ENCODE measurements at regions not wholly inside any gene's neighbourhood (a gene's known extent, or its start where the extent isn't known, plus 50 kb on each side); places are given as distances from the start of the nearest gene placed in this dataset.

DNA sequence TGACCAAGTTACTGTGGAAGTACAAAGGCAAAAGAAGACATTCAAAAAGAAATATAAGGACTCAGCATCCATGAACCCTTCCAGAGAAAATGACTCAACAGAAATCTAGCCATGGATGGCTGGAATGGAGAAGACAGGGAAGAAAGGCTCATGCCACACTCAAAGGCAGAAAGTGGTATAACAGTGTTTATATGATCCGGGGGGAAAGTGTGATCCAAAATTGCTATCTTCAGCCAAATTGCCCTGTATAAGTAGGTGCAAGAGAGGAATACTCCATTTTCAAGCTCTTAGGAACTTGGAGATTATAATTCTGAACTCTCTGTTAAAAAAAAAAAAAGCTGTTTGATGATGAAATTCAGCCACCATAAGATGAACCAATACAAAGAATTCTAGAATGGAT is 81.8 kb upstream of the TENM4 start:
- DNase-seq (ENCODE audit: insufficient read length), result no peak
- FAIRE-seq, result no peak
- TF ChIP-seq POLR2A (IDR thresholded peaks at IDR 0.05; ENCODE audit: low read depth, low read length) (no peak), POLR2AphosphoS5 (IDR thresholded peaks at IDR 0.05; ENCODE audit: low read depth, low read length) (no peak), TAF1 (IDR thresholded peaks at IDR 0.05; ENCODE audit: borderline replicate concordance, low read depth, low read length) (no peak)

DNA sequence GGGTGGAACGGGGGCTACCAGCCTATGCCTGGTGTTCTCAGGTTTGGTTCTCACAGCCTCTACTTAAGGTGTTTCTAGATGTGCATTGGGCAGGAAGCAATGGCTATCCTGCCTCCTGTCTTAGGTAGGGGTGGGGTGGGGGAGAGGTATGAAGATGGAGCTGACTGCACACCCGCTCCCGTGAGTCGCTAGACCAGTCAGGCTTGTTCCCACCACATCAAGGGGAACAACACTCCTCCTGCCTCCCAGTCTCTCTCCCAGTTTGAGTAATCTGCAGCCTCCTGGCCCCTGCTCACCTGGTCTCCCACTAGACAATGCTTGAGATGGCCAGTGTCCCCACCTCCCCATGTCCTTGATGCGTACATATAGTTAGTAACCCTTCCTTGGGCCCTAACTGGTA is 79.3 kb upstream of the TENM4 start:
- no peak for TF ChIP-seq TAF1 (IDR thresholded peaks at IDR 0.05; ENCODE audit: borderline replicate concordance, low read depth, low read length)
- no peak for TF ChIP-seq POLR2A (IDR thresholded peaks at IDR 0.05; ENCODE audit: low read depth, low read length)
- no peak for TF ChIP-seq POLR2AphosphoS5 (IDR thresholded peaks at IDR 0.05; ENCODE audit: low read depth, low read length)
- FAIRE-seq (no peak), DNase-seq (ENCODE audit: insufficient read length) (no peak)

DNA sequence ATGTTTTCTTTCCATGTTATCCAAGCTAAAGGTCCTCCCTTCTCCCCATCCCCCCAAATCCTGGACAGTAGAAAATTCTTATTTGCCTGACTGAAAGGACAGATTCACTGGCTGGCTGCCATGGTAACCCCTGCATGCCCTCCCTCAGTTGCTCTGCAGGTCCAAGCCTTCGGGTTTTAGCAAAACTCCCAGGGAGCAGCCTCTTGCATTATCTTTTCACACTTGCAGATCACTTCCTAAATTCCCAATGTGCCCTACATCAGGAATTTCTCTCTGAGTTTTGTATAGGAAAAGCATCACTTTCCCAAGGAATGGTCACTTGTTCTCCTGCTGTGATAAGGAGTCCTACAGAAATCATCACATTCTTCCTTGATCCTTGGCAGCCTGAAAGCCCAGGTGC is 75.0 kb upstream of the TENM4 start:
- no peak for TF ChIP-seq POLR2A (IDR thresholded peaks at IDR 0.05; ENCODE audit: low read depth, low read length)
- TF ChIP-seq TAF1 (IDR thresholded peaks at IDR 0.05; ENCODE audit: borderline replicate concordance, low read depth, low read length), result no peak
- no peak for TF ChIP-seq POLR2AphosphoS5 (IDR thresholded peaks at IDR 0.05; ENCODE audit: low read depth, low read length)
- FAIRE-seq (no peak), DNase-seq (ENCODE audit: insufficient read length) (no peak)

DNA sequence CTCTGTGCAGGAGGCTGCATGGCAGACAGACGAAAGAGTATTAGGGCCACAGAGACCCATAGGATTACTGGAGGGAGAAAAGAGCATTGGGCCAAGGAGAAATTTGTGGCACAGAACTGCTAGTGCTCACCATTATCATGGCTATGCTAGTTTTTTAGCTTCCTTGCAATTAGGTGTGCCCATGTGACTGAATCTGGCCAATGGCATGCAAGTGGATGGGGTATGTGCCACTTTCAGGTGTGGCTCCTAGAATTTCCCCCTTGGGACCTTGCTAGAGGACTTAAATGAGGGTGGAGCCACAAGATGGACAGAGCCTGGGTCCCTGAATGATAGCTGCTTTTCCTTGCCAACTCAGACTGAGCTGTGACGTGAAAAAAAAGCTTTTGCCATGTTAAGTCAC is 73.9 kb upstream of the TENM4 start:
- no peak for DNase-seq (ENCODE audit: insufficient read length)
- TF ChIP-seq POLR2A (IDR thresholded peaks at IDR 0.05; ENCODE audit: low read depth, low read length), result no peak
- TF ChIP-seq POLR2AphosphoS5 (IDR thresholded peaks at IDR 0.05; ENCODE audit: low read depth, low read length), result no peak
- TF ChIP-seq TAF1 (IDR thresholded peaks at IDR 0.05; ENCODE audit: borderline replicate concordance, low read depth, low read length), result no peak
- no peak for FAIRE-seq

DNA sequence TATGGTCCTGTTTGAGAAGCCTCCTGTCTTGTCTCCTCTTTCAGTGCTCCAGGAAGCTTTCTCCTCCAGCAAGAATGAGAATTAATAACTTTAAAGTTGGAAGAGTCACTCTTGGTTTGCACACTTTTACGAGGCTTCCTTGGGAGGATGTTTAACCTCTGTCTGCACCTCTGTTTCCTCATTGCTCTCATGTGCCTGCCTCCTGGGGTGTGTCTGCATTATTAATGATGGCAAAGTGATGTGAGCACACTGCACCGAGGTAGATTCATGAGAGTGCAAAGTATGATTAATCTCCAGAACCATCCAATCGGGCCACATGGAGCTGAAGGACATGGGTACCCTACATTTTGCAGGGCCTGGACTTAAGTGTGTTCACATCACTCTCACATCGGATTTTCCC is 73.5 kb upstream of the TENM4 start:
- no peak for DNase-seq (ENCODE audit: insufficient read length)
- no peak for TF ChIP-seq POLR2AphosphoS5 (IDR thresholded peaks at IDR 0.05; ENCODE audit: low read depth, low read length)
- no peak for TF ChIP-seq TAF1 (IDR thresholded peaks at IDR 0.05; ENCODE audit: borderline replicate concordance, low read depth, low read length)
- no peak for TF ChIP-seq POLR2A (IDR thresholded peaks at IDR 0.05; ENCODE audit: low read depth, low read length)
- FAIRE-seq, result no peak

DNA sequence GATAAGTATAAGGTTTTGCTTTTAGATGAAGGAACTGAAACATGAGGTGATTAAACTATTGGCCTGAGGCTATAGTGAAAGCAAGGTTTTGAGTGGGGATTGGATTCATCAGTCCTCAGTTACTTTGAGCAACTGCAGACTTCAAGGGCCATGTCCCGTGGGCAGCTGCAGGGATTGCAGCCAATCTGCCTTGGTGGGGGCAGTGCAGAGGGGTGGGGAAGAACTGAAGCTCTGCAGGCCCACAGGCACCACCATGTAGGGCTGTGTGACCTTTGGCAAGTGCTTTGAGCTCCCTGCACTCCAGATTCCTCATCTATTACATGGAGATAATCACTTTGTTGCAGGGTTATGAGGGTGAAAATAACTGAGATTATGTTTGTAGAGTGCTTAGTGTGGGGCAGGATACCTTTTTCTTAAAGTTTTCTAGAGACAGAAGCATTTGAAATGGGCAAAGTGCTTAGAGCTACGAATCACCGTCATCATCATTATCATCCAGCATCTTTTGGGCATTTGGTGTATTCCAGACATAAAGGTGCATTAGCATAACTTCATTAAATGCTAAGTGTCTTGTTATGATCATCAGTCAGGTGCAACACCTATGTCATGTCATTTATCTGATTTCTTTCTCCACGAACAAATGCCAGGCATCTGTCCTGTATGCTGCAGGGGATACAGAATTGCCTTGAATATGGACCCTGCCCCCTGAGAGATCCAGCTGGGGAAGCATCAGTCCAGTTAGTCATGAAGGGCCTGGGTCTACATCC is 72.1 kb upstream of the TENM4 start:
- FAIRE-seq, result no peak
- no peak for TF ChIP-seq TAF1 (IDR thresholded peaks at IDR 0.05; ENCODE audit: borderline replicate concordance, low read depth, low read length)
- TF ChIP-seq POLR2A (IDR thresholded peaks at IDR 0.05; ENCODE audit: low read depth, low read length), result no peak
- TF ChIP-seq POLR2AphosphoS5 (IDR thresholded peaks at IDR 0.05; ENCODE audit: low read depth, low read length), result no peak
- DNase-seq (ENCODE audit: insufficient read length), result no peak

DNA sequence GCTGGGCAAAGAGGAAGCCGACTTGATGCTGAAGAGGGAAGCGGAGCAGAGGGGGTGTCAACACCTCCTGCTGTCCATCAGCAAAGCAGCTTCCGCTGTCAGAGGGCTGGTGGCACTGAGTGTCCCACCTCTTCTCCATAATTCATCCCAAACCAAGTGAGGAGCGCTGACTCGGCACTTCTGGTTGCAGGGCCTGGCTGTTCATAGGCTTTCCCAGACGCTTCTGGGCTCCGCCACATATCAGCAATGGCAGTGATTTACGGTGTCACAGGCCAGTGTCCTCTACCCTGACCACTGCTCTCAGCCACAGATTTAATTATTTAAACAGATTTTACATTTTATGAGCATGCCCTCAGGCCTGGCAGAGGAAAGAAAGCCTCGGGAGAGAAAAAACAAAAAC is 70.1 kb upstream of the TENM4 start:
- no peak for FAIRE-seq
- no peak for DNase-seq (ENCODE audit: insufficient read length)
- TF ChIP-seq POLR2AphosphoS5 (IDR thresholded peaks at IDR 0.05; ENCODE audit: low read depth, low read length), result no peak
- TF ChIP-seq POLR2A (IDR thresholded peaks at IDR 0.05; ENCODE audit: low read depth, low read length), result no peak
- TF ChIP-seq TAF1 (IDR thresholded peaks at IDR 0.05; ENCODE audit: borderline replicate concordance, low read depth, low read length), result no peak

DNA sequence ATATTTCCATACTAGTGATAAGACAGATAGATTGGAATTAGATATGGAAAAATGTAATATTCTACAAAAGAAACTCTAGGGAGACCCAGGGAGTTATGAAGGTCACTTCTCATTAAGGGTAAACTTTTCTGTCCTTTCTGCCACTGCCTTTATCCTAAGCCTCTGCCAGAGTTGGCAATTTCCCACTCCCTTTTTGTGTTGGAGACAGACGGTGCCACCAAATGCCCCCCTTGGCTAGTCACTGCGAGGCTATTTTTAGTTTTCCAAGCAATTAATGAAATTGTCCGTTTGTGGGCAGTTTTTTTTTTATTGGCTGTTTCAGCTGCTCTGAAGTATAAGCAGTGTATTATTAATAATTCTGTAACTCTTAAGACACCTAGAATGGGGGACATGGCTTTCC is 67.6 kb upstream of the TENM4 start:
- TF ChIP-seq POLR2AphosphoS5 (IDR thresholded peaks at IDR 0.05; ENCODE audit: low read depth, low read length) (no peak), TAF1 (IDR thresholded peaks at IDR 0.05; ENCODE audit: borderline replicate concordance, low read depth, low read length) (no peak), POLR2A (IDR thresholded peaks at IDR 0.05; ENCODE audit: low read depth, low read length) (no peak)
- DNase-seq (ENCODE audit: insufficient read length) (no peak), FAIRE-seq (no peak)

DNA sequence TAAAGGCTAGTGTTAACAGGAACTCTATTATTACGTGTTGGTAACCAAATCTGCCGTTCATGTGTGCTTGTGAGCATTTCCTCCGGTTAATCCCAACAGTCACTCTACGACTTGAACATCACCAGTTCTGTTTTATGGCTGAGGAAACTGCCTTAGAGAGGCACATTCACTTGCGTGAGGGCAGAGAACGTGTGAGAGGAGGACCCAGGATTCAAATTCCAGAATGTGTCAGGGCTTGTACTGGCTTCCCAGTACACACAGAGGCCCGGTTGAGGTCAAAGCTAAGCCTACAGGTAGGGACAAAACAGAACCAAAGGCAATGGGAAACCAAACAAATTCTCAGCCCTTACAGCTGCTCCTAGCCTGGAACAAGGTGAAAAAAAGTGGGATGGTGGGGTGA is 66.9 kb upstream of the TENM4 start:
- no peak for FAIRE-seq
- no peak for TF ChIP-seq POLR2A (IDR thresholded peaks at IDR 0.05; ENCODE audit: low read depth, low read length)
- TF ChIP-seq TAF1 (IDR thresholded peaks at IDR 0.05; ENCODE audit: borderline replicate concordance, low read depth, low read length), result no peak
- TF ChIP-seq POLR2AphosphoS5 (IDR thresholded peaks at IDR 0.05; ENCODE audit: low read depth, low read length), result no peak
- DNase-seq (ENCODE audit: insufficient read length), result no peak

DNA sequence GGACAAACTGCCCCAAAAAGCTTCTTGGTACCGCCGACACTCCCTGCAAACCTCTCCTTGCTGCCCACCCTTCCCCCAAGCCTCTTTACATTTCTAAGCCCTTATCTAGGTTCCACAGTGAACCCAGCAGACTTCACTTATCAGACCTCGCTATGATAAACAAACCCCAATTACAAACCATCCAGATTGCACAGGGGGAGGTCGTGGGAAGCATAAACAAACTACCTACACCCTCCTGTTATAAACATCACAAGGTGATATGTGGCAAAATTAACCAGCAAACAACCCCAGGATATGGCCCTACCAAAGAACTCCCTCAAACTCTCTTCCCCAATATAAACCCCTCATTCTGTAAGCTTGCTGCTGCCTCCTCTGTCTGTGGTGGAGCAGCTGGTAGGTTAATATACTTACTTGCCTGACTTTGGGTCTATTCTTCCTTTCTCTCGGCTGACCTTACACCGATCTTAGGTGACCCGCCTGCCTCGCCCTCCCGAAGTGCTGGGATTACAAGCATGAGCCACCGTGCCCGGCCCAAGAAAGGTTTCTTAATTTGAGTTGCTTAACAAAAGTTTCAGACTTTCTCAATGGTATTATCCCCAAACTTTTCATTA is 66.0 kb upstream of the TENM4 start:
- DNase-seq (ENCODE audit: insufficient read length), result no peak
- TF ChIP-seq POLR2A (IDR thresholded peaks at IDR 0.05; ENCODE audit: low read depth, low read length) (no peak), TAF1 (IDR thresholded peaks at IDR 0.05; ENCODE audit: borderline replicate concordance, low read depth, low read length) (no peak), POLR2AphosphoS5 (IDR thresholded peaks at IDR 0.05; ENCODE audit: low read depth, low read length) (no peak)
- FAIRE-seq, result no peak

DNA sequence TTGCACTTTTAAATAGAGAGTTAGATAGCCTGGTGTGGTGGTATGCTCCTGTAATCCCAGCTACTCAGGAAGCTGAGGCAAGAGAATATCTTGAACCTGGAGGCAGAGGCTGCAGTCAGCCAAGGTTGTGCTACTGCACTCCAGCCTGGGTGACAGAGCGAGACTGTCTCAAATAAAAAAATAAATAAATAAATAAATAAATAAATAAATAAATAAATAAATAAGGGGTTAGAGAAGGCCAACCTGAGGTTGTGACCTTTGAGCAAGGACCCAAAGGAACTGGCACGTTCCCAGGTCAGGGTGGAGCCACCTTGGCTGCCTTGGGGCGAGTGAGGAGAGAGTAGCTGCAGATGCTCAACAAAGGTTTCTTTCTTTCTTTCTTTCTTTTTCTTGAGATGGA is 65.3 kb upstream of the TENM4 start:
- no peak for TF ChIP-seq POLR2AphosphoS5 (IDR thresholded peaks at IDR 0.05; ENCODE audit: low read depth, low read length)
- TF ChIP-seq TAF1 (IDR thresholded peaks at IDR 0.05; ENCODE audit: borderline replicate concordance, low read depth, low read length), result no peak
- no peak for TF ChIP-seq POLR2A (IDR thresholded peaks at IDR 0.05; ENCODE audit: low read depth, low read length)
- FAIRE-seq (no peak), DNase-seq (ENCODE audit: insufficient read length) (no peak)

DNA sequence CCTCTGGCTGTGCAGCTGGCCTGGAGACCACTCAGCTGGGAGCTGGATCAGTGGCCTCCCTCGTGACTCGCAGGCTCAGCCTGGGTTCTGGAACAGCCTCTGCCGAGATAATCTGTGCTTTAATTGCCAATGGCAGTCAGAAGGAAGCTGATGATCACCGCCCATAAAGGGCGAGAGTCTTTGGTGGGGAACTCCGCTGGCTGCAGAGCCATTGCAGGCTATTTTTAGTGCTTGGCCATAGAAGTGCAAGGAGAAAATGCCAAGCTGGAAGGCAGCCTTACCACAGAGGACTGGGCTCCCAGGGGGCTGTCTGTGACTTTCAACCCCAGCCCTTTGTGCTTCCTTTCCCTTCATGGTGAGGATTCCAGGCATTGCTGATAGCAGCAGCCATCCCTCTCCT is 62.2 kb upstream of the TENM4 start:
- DNase-seq (ENCODE audit: insufficient read length) (no peak), FAIRE-seq (no peak)
- TF ChIP-seq POLR2A (IDR thresholded peaks at IDR 0.05; ENCODE audit: low read depth, low read length), result no peak
- no peak for TF ChIP-seq POLR2AphosphoS5 (IDR thresholded peaks at IDR 0.05; ENCODE audit: low read depth, low read length)
- no peak for TF ChIP-seq TAF1 (IDR thresholded peaks at IDR 0.05; ENCODE audit: borderline replicate concordance, low read depth, low read length)

Data from GM12892 (cell line).